Osteocyte (in vitro differentiated cells): ENCODE measurements at regions not wholly inside any gene's neighbourhood (a gene's known extent, or its start where the extent isn't known, plus 50 kb on each side); places are given as distances from the start of the nearest gene placed in this dataset.

ENCODE experiments used
- DNase-seq: peaks from one replicate; pipeline ENCODE4 v3.0.0; 2021; ENCODE audit warnings: mixed read lengths; ENCODE audit not compliant: unreplicated experiment; ENCODE audit errors: extremely low spot score
- H3K27ac Mint-ChIP-seq: one replicate; pipeline ENCODE4 v1.8.0; 2021; ENCODE audit warnings: mild to moderate bottlenecking, mixed read lengths; ENCODE audit not compliant: unreplicated experiment
- H3K27me3 Mint-ChIP-seq: one replicate; pipeline ENCODE4 v1.8.0; 2021; ENCODE audit warnings: mixed read lengths; ENCODE audit not compliant: unreplicated experiment
- H3K36me3 Mint-ChIP-seq: one replicate; pipeline ENCODE4 v1.8.0; 2021; ENCODE audit warnings: mixed read lengths; ENCODE audit not compliant: unreplicated experiment
- H3K4me1 Mint-ChIP-seq: one replicate; pipeline ENCODE4 v1.8.0; 2021; ENCODE audit warnings: mixed read lengths; ENCODE audit not compliant: unreplicated experiment
- H3K4me3 Mint-ChIP-seq: one replicate; pipeline ENCODE4 v1.8.0; 2021; ENCODE audit warnings: mild to moderate bottlenecking, moderate library complexity, mixed read lengths; ENCODE audit not compliant: unreplicated experiment
- H3K9me3 Mint-ChIP-seq: one replicate; pipeline ENCODE4 v1.8.0; 2021; ENCODE audit warnings: mixed read lengths; ENCODE audit not compliant: unreplicated experiment
- TF ChIP-seq, protein P1 (sequence below): fragments of 200-600 bp; sonication (generic); IDR thresholded peaks from 2 replicates; pipeline ENCODE4 v1.5.0; 2021; ENCODE audit warnings: antibody characterized with exemption, mild to moderate bottlenecking, moderate library complexity

DNA sequence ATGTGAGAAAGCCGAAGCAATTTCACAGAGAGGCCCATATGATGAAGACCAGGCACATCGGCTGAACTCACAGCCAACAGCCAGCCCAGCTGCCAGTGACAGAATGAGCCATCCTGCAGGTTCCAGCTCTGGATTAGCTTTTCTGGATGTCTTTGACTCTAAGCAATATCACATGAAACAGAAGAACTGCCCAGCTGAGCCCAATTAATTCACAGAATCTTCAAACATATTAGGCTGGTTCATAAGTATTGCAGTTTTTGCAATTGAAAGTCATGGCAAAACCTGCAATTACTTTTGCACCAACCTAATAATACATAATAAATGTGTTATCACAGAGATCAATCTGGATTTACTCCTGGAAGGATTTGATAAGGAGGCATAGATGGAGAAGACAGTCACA is 299.9 kb downstream of the RAB28 start:
- Mint-ChIP-seq H3K9me3 (no peaks in the 10 kb centered on the region), H3K27me3 (no peaks in the 10 kb centered on the region), H3K4me3 (no peak overlapping the region), H3K4me1 (no peaks in the 10 kb centered on the region), H3K27ac (no peak overlapping the region), H3K36me3 (no peaks in the 10 kb centered on the region)
- TF ChIP-seq, protein P1, sequence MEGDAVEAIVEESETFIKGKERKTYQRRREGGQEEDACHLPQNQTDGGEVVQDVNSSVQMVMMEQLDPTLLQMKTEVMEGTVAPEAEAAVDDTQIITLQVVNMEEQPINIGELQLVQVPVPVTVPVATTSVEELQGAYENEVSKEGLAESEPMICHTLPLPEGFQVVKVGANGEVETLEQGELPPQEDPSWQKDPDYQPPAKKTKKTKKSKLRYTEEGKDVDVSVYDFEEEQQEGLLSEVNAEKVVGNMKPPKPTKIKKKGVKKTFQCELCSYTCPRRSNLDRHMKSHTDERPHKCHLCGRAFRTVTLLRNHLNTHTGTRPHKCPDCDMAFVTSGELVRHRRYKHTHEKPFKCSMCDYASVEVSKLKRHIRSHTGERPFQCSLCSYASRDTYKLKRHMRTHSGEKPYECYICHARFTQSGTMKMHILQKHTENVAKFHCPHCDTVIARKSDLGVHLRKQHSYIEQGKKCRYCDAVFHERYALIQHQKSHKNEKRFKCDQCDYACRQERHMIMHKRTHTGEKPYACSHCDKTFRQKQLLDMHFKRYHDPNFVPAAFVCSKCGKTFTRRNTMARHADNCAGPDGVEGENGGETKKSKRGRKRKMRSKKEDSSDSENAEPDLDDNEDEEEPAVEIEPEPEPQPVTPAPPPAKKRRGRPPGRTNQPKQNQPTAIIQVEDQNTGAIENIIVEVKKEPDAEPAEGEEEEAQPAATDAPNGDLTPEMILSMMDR = no peak
- no peak for DNase-seq

DNA sequence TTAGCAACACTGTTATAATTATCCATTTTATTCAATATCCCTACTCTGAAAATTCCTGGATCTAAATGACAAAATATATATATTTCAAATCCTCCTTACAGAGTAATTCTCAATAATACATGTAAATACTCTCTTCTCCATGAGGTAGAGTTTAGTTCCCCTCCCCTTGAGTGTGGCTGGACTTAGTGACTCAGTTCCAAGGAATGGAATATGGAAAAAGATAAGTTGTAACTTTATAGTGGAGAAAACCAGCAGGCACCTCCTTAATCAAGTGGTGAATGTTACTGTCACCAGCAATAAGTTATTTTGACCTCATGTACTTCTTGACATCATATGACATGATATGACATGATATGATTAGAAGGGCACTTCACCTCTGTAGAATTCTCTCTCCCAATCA is 302.0 kb downstream of the RAB28 start:
- Mint-ChIP-seq H3K36me3 (no peaks in the 10 kb centered on the region), H3K27ac (no peak overlapping the region), H3K9me3 (no peaks in the 10 kb centered on the region), H3K4me1 (no peaks in the 10 kb centered on the region), H3K27me3 (no peaks in the 10 kb centered on the region), H3K4me3 (no peak overlapping the region)
- no peak for DNase-seq
- TF ChIP-seq, protein P1 = no peak

DNA sequence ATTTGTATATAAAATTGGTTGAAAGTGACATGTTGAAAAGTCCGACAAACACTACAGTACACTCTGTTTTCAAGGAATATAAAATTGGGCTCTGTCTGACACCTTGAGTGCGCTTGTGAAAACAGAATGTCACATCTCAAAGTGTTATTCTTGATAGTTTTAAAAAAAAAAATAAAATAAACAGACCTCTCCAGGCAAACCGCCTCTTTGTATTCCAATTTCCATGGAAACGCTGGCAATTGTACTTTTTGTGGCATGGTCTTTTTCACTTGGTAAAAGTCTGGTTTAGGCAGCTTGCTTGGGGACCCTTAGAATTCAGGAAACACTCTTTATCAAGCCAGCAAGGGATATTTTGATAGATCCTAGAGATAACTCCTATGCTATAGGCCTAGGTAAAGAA is 302.5 kb downstream of the RAB28 start:
- Mint-ChIP-seq H3K27ac (no peak overlapping the region), H3K4me1 (no peaks in the 10 kb centered on the region), H3K9me3 (no peaks in the 10 kb centered on the region), H3K4me3 (no peak overlapping the region), H3K36me3 (no peaks in the 10 kb centered on the region), H3K27me3 (no peaks in the 10 kb centered on the region)
- TF ChIP-seq, protein P1 = no peak
- no peak for DNase-seq

DNA sequence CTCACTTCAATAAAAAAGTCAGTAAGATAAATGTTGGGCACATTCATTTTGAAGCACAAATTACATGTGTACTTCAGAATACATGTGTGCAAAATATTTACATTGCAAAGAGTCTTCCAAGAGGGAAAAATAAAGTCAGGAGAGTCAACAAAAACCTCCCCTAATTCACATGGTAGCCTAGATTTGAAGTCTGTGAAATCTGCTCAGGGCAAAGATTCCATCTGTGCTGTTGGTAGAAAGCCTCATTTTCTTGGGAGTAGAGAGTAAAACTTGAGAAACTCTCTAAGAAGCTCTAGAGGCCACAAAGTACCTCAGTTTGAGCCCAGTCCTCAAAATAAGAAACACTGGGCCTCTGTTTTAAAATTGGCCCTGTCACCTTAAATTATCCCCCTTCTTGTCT is 303.4 kb downstream of the RAB28 start:
- Mint-ChIP-seq H3K9me3 (no peaks in the 10 kb centered on the region), H3K27me3 (no peaks in the 10 kb centered on the region), H3K4me1 (no peaks in the 10 kb centered on the region), H3K36me3 (no peaks in the 10 kb centered on the region), H3K4me3 (no peak overlapping the region), H3K27ac (no peak overlapping the region)
- TF ChIP-seq, protein P1 = no peak
- DNase-seq = no peak

DNA sequence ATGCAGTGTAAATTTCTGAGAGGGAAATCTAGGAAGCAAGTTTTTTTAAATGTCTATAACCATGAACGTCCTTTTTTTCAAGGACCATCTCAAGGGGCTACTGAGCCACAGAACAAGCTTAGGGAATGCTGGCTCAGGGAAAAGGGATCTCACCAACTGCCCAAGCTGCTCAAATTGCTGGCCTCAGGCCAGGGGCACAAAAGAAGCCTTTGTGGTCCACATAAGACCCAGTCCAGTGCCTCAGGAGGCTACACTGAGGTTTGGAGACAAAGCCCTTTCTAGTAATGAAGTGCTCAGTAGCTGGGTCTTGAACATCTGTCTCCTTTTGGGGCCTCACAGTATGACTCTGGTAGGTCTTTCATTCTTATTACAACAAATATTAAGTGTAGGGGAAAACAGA is 305.5 kb downstream of the RAB28 start:
- no peaks in the 10 kb centered on the region for H3K9me3 Mint-ChIP-seq
- H3K4me1 Mint-ChIP-seq = no peaks in the 10 kb centered on the region
- H3K27ac Mint-ChIP-seq = no peak overlapping the region
- no peaks in the 10 kb centered on the region for H3K36me3 Mint-ChIP-seq
- DNase-seq = no peak
- H3K4me3 Mint-ChIP-seq = no peak overlapping the region
- H3K27me3 Mint-ChIP-seq = no peaks in the 10 kb centered on the region
- TF ChIP-seq, protein P1 = no peak
